ENCODE measurements at regions not wholly inside any gene's neighbourhood (a gene's known extent, or its start where the extent isn't known, plus 50 kb on each side); places are given as distances from the start of the nearest gene placed in this dataset.

DNA sequence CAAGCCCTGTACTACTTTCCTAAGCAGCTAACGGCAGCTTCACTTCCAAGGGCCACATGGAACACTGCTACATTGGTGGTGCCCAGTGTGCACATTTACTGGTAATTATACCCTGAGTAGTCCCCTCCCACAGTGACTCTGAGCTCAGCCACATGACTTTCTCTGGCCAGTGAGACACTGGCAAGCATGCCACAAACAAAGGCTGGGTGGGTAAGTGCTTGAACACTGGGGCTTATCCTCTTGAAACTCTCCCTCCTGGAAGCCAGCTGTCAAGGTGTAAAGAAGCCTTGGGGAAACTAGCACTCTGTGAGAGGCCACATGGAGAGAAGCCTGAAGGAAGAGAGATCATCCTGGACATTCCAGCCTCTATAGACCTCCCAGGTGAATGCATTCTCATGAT lies 54.4 kb upstream of the DRD2 start:
- TF ChIP-seq, protein P1, sequence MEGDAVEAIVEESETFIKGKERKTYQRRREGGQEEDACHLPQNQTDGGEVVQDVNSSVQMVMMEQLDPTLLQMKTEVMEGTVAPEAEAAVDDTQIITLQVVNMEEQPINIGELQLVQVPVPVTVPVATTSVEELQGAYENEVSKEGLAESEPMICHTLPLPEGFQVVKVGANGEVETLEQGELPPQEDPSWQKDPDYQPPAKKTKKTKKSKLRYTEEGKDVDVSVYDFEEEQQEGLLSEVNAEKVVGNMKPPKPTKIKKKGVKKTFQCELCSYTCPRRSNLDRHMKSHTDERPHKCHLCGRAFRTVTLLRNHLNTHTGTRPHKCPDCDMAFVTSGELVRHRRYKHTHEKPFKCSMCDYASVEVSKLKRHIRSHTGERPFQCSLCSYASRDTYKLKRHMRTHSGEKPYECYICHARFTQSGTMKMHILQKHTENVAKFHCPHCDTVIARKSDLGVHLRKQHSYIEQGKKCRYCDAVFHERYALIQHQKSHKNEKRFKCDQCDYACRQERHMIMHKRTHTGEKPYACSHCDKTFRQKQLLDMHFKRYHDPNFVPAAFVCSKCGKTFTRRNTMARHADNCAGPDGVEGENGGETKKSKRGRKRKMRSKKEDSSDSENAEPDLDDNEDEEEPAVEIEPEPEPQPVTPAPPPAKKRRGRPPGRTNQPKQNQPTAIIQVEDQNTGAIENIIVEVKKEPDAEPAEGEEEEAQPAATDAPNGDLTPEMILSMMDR (conservative IDR thresholded peaks at IDR 0.05 in 1 of 2, IDR thresholded peaks at IDR 0.05 in 1 of 2; ENCODE audit: low read depth in 1 of 2, low read length in 2 of 2) = no peak
- TF ChIP-seq EZH2 (IDR thresholded peaks at IDR 0.05; ENCODE audit: low read length, missing control alignments) = no peak

Data from fibroblast of lung (primary cell).